ENCODE measurements at regions not wholly inside any gene's neighbourhood (a gene's known extent, or its start where the extent isn't known, plus 50 kb on each side); places are given as distances from the start of the nearest gene placed in this dataset.

DNA sequence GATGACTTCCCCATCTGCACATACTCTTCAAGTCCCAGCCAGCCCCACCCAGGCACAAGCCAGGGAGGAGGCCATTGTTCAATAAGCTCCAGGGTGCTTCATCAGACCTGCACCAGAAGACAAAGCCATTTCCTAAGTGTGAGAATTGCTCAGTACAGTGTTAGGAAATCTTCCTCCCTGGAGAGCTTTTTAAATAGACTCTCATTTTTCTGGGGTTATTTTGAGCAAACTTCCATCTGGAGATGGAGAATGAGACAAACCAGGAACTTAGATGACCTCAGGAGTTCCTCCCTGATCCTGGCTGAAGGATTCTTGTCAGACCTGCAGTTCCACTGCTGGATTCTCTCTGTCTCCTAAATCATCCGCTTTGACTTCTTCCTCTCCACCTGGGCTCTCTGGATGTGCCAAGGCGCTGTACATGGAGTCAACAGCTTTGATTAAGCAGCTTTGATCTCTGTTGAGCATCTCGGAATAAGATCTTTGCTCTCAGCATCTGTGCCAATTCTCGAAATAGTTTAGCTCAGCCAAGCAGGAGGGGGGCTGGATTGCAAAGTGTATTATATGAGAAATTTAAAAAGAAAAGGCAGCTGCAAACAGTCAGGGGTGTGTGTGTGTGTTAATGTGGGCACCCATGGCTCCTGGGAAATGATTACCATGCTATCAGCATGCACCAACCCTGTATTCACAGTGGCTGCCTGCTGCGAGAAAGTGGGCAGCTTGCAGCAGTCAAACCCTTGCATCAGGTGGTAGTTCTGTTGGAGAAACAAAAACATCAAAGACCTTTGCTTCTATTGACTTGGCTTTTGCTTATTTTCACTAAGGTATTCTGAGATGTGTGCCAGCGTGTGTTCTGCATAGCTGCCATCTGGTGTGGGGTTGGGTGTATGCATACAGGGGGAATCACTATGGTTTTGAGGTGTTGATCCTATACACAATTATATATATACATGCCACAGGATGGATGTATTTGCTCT, 70.2 kb upstream of the NAV2 start:
- Mint-ChIP-seq H3K4me1 (ENCODE audit: low read depth) (peaks cover 23% of the 10 kb centered on the region), H3K9me3 (ENCODE audit: low read depth) (no peaks in the 10 kb centered on the region), H3K4me3 (ENCODE audit: unreplicated experiment) (no peak overlapping the region), H3K27ac (ENCODE audit: unreplicated experiment) (no peak overlapping the region), H3K27me3 (ENCODE audit: low read depth) (no peaks in the 10 kb centered on the region), H3K36me3 (ENCODE audit: low read depth) (no peaks in the 10 kb centered on the region)
- no peak for DNase-seq (ENCODE audit: low spot score)
- no peak for TF ChIP-seq CTCF (IDR thresholded peaks at IDR 0.05)

GRCh38 chr11:19639603-19640105, 73.0 kb upstream of the NAV2 start:
- H3K4me3 Mint-ChIP-seq (ENCODE audit: unreplicated experiment): no peak overlapping the region
- H3K27ac Mint-ChIP-seq (ENCODE audit: unreplicated experiment): no peak overlapping the region
- no peak for DNase-seq (ENCODE audit: low spot score)
- TF ChIP-seq CTCF (IDR thresholded peaks at IDR 0.05): no peak
- peaks cover 6% of the 10 kb centered on the region for H3K9me3 Mint-ChIP-seq (ENCODE audit: low read depth)
- peaks cover 9% of the 10 kb centered on the region for H3K4me1 Mint-ChIP-seq (ENCODE audit: low read depth)
- no peaks in the 10 kb centered on the region for H3K27me3 Mint-ChIP-seq (ENCODE audit: low read depth)
- peaks cover 2% of the 10 kb centered on the region for H3K36me3 Mint-ChIP-seq (ENCODE audit: low read depth)

DNA sequence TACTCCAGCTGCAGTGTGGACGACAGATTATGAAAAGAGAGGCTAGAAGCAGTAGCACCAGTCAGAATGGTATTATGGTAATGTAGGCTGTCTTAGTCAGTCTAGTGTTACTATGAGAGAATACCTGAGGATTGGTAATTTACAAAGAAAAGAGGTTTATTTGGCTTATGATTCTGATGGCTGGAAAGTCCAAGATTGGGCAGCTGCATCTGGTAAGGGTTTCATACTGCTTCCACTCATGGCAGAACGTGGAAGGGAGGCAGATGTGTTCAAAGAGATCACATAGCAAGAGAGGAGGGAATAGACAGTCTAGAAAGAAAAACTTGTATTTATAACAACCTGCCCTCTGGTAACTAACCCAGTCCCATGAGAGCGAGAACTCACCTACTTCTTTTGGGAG, 77.3 kb upstream of the NAV2 start:
- no peaks in the 10 kb centered on the region for H3K27me3 Mint-ChIP-seq (ENCODE audit: low read depth)
- H3K27ac Mint-ChIP-seq (ENCODE audit: unreplicated experiment): no peak overlapping the region
- H3K4me1 Mint-ChIP-seq (ENCODE audit: low read depth): peaks cover 21% of the 10 kb centered on the region
- peaks cover 7% of the 10 kb centered on the region for H3K9me3 Mint-ChIP-seq (ENCODE audit: low read depth)
- DNase-seq (ENCODE audit: low spot score): no peak
- TF ChIP-seq CTCF (IDR thresholded peaks at IDR 0.05): no peak
- no peak overlapping the region for H3K4me3 Mint-ChIP-seq (ENCODE audit: unreplicated experiment)
- H3K36me3 Mint-ChIP-seq (ENCODE audit: low read depth): peaks cover 2% of the 10 kb centered on the region

DNA sequence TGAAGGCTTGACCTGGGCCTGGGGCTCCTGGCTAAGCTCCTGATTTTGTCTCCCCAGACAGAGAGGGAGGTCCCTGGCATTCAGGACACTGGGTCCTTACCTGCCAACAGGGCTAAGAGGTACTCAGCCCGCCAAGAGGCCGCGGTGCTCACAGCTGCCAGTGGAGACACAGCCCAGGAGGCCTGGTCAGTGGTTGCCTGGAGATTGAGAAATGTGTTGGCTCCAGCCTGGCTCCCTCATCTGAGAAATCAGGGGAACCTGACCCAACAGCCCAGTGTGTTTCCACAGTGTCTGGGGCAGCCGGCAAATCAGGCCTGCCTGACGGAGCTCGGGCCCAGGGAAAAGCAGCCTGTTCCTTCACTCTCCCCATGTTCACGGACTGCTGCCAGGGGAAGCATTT, 79.4 kb upstream of the NAV2 start:
- peaks cover 34% of the 10 kb centered on the region for H3K4me1 Mint-ChIP-seq (ENCODE audit: low read depth)
- peaks cover 4% of the 10 kb centered on the region for H3K36me3 Mint-ChIP-seq (ENCODE audit: low read depth)
- no peaks in the 10 kb centered on the region for H3K27me3 Mint-ChIP-seq (ENCODE audit: low read depth)
- TF ChIP-seq CTCF (IDR thresholded peaks at IDR 0.05): no peak
- H3K9me3 Mint-ChIP-seq (ENCODE audit: low read depth): peaks cover 11% of the 10 kb centered on the region
- H3K4me3 Mint-ChIP-seq (ENCODE audit: unreplicated experiment): no peak overlapping the region
- H3K27ac Mint-ChIP-seq (ENCODE audit: unreplicated experiment): no peak overlapping the region
- DNase-seq (ENCODE audit: low spot score): no peak

GRCh38 chr11:19632499-19632834, 80.2 kb upstream of the NAV2 start:
- H3K27me3 Mint-ChIP-seq (ENCODE audit: low read depth): no peaks in the 10 kb centered on the region
- TF ChIP-seq CTCF (IDR thresholded peaks at IDR 0.05): no peak
- H3K36me3 Mint-ChIP-seq (ENCODE audit: low read depth): peaks cover 4% of the 10 kb centered on the region
- H3K4me3 Mint-ChIP-seq (ENCODE audit: unreplicated experiment): no peak overlapping the region
- H3K27ac Mint-ChIP-seq (ENCODE audit: unreplicated experiment): no peak overlapping the region
- DNase-seq (ENCODE audit: low spot score): no peak
- H3K9me3 Mint-ChIP-seq (ENCODE audit: low read depth): peaks cover 11% of the 10 kb centered on the region
- H3K4me1 Mint-ChIP-seq (ENCODE audit: low read depth): peaks cover 42% of the 10 kb centered on the region

All from chondrocyte (in vitro differentiated cells).